H9 (cell line): ENCODE measurements at regions not wholly inside any gene's neighbourhood (a gene's known extent, or its start where the extent isn't known, plus 50 kb on each side); places are given as distances from the start of the nearest gene placed in this dataset.

Source experiments
- DNase-seq: peaks from one replicate; pipeline ENCODE4 v3.0.0-alpha.2; 2017
- H2AFZ ChIP-seq: one replicate; pipeline ENCODE4 v1.6.1; 2013; ENCODE audit warnings: mild to moderate bottlenecking, low read length, control low read depth, moderate library complexity
- H2AK5ac ChIP-seq: 2 replicates; pipeline ENCODE4 v1.6.1; 2013; ENCODE audit warnings: low read length, control low read depth, mixed read lengths; ENCODE audit not compliant: insufficient read length
- H2BK120ac ChIP-seq: one replicate; pipeline ENCODE4 v1.6.1; 2013; ENCODE audit warnings: low read depth, mild to moderate bottlenecking, low read length, control low read depth, inconsistent platforms; ENCODE audit not compliant: poor library complexity, severe bottlenecking
- H2BK12ac ChIP-seq: 2 replicates; pipeline ENCODE4 v1.6.1; 2013; ENCODE audit warnings: low read length, control low read depth, mixed read lengths, low read depth; ENCODE audit not compliant: insufficient read length
- H2BK15ac ChIP-seq: 2 replicates; pipeline ENCODE4 v1.6.1; 2013; ENCODE audit warnings: low read depth, low read length, control low read depth
- H2BK20ac ChIP-seq: one replicate; pipeline ENCODE4 v1.6.1; 2013; ENCODE audit warnings: low read depth, mild to moderate bottlenecking, low read length, control low read depth, inconsistent platforms; ENCODE audit not compliant: poor library complexity, severe bottlenecking
- H2BK5ac ChIP-seq: 2 replicates; pipeline ENCODE4 v1.6.1; 2013; ENCODE audit warnings: low read length, control low read depth, mixed read lengths; ENCODE audit not compliant: insufficient read length
- H3K14ac ChIP-seq: 2 replicates; pipeline ENCODE4 v1.6.1; 2013; ENCODE audit warnings: low read length, control low read depth; ENCODE audit not compliant: insufficient read depth
- H3K18ac ChIP-seq: 2 replicates; pipeline ENCODE4 v1.6.1; 2013; ENCODE audit warnings: low read depth, mild to moderate bottlenecking, mixed read lengths, low read length, control low read depth; ENCODE audit not compliant: insufficient read length
- H3K23ac ChIP-seq: 2 replicates; pipeline ENCODE4 v1.6.1; 2013; ENCODE audit warnings: low read length, control low read depth, mixed read lengths, low read depth; ENCODE audit not compliant: insufficient read length
- H3K23me2 ChIP-seq: 2 replicates; pipeline ENCODE4 v1.6.1; 2013; ENCODE audit warnings: low read depth, mild to moderate bottlenecking, mixed read lengths, low read length, control low read depth; ENCODE audit not compliant: insufficient read length, poor library complexity, severe bottlenecking
- H3K27ac ChIP-seq: 2 replicates; pipeline ENCODE4 v1.5.1; 2013; ENCODE audit warnings: low read length, control low read depth, mixed read lengths, low read depth; ENCODE audit not compliant: insufficient read length
- H3K27me3 ChIP-seq: 2 replicates; pipeline ENCODE4 v1.6.1; 2013; ENCODE audit warnings: low read length, control low read depth, inconsistent platforms; ENCODE audit not compliant: insufficient read depth
- H3K4ac ChIP-seq: 2 replicates; pipeline ENCODE4 v1.6.1; 2013; ENCODE audit warnings: low read depth, mild to moderate bottlenecking, control low read depth, inconsistent platforms, low read length, moderate library complexity
- H3K4me1 ChIP-seq: 2 replicates; pipeline ENCODE4 v1.6.1; 2013; ENCODE audit warnings: low read length, control low read depth, inconsistent platforms; ENCODE audit not compliant: insufficient read depth
- H3K4me2 ChIP-seq: 2 replicates; pipeline ENCODE4 v1.6.1; 2013; ENCODE audit warnings: low read length, control low read depth, mixed read lengths; ENCODE audit not compliant: insufficient read length, insufficient read depth
- H3K56ac ChIP-seq: 2 replicates; pipeline ENCODE4 v1.6.1; 2013; ENCODE audit warnings: low read depth, mild to moderate bottlenecking, mixed read lengths, low read length, control low read depth; ENCODE audit not compliant: insufficient read length
- H3K79me1 ChIP-seq: 2 replicates; pipeline ENCODE4 v1.6.1; 2013; ENCODE audit warnings: low read depth, mild to moderate bottlenecking, moderate library complexity, low read length, control low read depth, inconsistent platforms; ENCODE audit not compliant: insufficient read depth, poor library complexity, severe bottlenecking
- H3K79me2 ChIP-seq: 2 replicates; pipeline ENCODE4 v1.6.1; 2013; ENCODE audit warnings: low read length, control low read depth, inconsistent platforms; ENCODE audit not compliant: insufficient read depth
- H3K9ac ChIP-seq: 2 replicates; pipeline ENCODE4 v1.6.1; 2013; ENCODE audit warnings: low read length, control low read depth, mixed read lengths; ENCODE audit not compliant: insufficient read length; ENCODE audit errors: extremely low read depth
- H3K9me3 ChIP-seq: one replicate; pipeline ENCODE4 v1.6.1; 2013; ENCODE audit warnings: low read depth, low read length, inconsistent platforms; ENCODE audit not compliant: control insufficient read depth
- H3T11ph ChIP-seq: one replicate; pipeline ENCODE4 v1.6.1; 2013; ENCODE audit warnings: mild to moderate bottlenecking, low read length, control low read depth, inconsistent platforms
- H4K20me1 ChIP-seq: one replicate; pipeline ENCODE4 v1.6.1; 2013; ENCODE audit not compliant: control insufficient read depth, insufficient read length, insufficient read depth
- H4K5ac ChIP-seq: 2 replicates; pipeline ENCODE4 v1.6.1; 2013; ENCODE audit warnings: low read depth, mild to moderate bottlenecking, mixed read lengths, low read length, control low read depth; ENCODE audit not compliant: insufficient read length
- H4K8ac ChIP-seq: replicated peaks from 2 replicates; pipeline ENCODE4 v1.6.1; 2013; ENCODE audit warnings: low read length, control low read depth, mixed read lengths, low read depth; ENCODE audit not compliant: insufficient read length
- H4K91ac ChIP-seq: 2 replicates; pipeline ENCODE4 v1.6.1; 2013; ENCODE audit warnings: low read depth, mild to moderate bottlenecking, moderate library complexity, mixed read lengths, low read length, control low read depth; ENCODE audit not compliant: insufficient read length
- H3K27ac Mint-ChIP-seq, 3 experiments: 2 replicates in 2 of 3; 3 replicates in 1 of 3; pipeline ENCODE4 v1.8.0; 2020 to 2021; ENCODE audit warnings: mixed read lengths in 3 of 3, mild to moderate bottlenecking in 1 of 3, moderate library complexity in 1 of 3
- H3K27me3 Mint-ChIP-seq: 2 replicates; pipeline ENCODE4 v1.8.0; 2021; ENCODE audit warnings: low read depth, mild to moderate bottlenecking, moderate library complexity, mixed read lengths
- H3K36me3 Mint-ChIP-seq, 3 experiments: 2 replicates in 2 of 3; 3 replicates in 1 of 3; pipeline ENCODE4 v1.8.0; 2020 to 2021; ENCODE audit warnings: low read depth in 3 of 3, mixed read lengths in 3 of 3; ENCODE audit not compliant: insufficient read depth in 1 of 3
- H3K4me1 Mint-ChIP-seq, 2 experiments: 2 replicates each; pipeline ENCODE4 v1.8.0; 2020; ENCODE audit warnings: mixed read lengths in 2 of 2
- H3K4me3 Mint-ChIP-seq, 2 experiments: 2 replicates in 1 of 2; 3 replicates in 1 of 2; pipeline ENCODE4 v1.8.0; 2020 to 2021; ENCODE audit warnings: mild to moderate bottlenecking in 2 of 2, mixed read lengths in 2 of 2, moderate library complexity in 1 of 2
- H3K9me3 Mint-ChIP-seq, 2 experiments: 2 replicates in 1 of 2; 3 replicates in 1 of 2; pipeline ENCODE4 v1.8.0; 2020; ENCODE audit warnings: mild to moderate bottlenecking in 2 of 2, mixed read lengths in 2 of 2, moderate library complexity in 1 of 2
- CTCF ChIP-seq: fragments of 200-600 bp; sonication (generic); conservative IDR thresholded peaks from 3 replicates; pipeline ENCODE4 v1.8.0; 2021; ENCODE audit warnings: antibody characterized with exemption, mild to moderate bottlenecking
- WGBS: extraction: QIAGEN DNeasy Blood & Tissue Kit; methylation state at CpG from one replicate; pipeline ENCODE4 v1.1.7; 2013; ENCODE audit warnings: missing lambda C conversion rate, low lambda C conversion rate, mixed read lengths; ENCODE audit not compliant: insufficient read length; ENCODE audit errors: extremely low coverage; 5-methylcytosine and 5-hydroxymethylcytosine counted together

- no peak overlapping the region for H3K27ac Mint-ChIP-seq
- H3K4ac ChIP-seq = no peak overlapping the region
- H3K9me3 Mint-ChIP-seq = no peaks in the 10 kb centered on the region; a peak in 1 of 5 replicates
- no peak overlapping the region for H2BK5ac ChIP-seq
- no peak for TF ChIP-seq CTCF
- peaks cover 15 to 20% of the 10 kb centered on the region in 2 experiments for H3K4me1 Mint-ChIP-seq
- H4K5ac ChIP-seq = no peak overlapping the region
- no peak overlapping the region for H2BK15ac ChIP-seq
- H3K4me2 ChIP-seq = no peak overlapping the region
- H3K23ac ChIP-seq = no peak overlapping the region
- no peak overlapping the region for H2BK12ac ChIP-seq
- H3K27ac ChIP-seq = no peak overlapping the region
- no peak overlapping the region for H3K18ac ChIP-seq
- H2AK5ac ChIP-seq = no peak overlapping the region
- H3K27me3 Mint-ChIP-seq = peaks cover 13% of the 10 kb centered on the region
- H3K27me3 ChIP-seq = no peaks in the 10 kb centered on the region
- H3K4me3 Mint-ChIP-seq = no peak overlapping the region
- H3K79me2 ChIP-seq = no peaks in the 10 kb centered on the region
- H3K9ac ChIP-seq = no peak overlapping the region
- H3K56ac ChIP-seq = no peak overlapping the region
- H3K14ac ChIP-seq = no peak overlapping the region
- H3K36me3 Mint-ChIP-seq = no peaks in the 10 kb centered on the region
- H4K91ac ChIP-seq = no peak overlapping the region
- DNase-seq = peak; percentile 15
- H3K23me2 ChIP-seq = no peaks in the 10 kb centered on the region
- H2BK120ac ChIP-seq = no peak overlapping the region
- H4K8ac ChIP-seq = no peak overlapping the region
- H4K20me1 ChIP-seq = no peaks in the 10 kb centered on the region
- WGBS = no CpG with 5 or more reads among the region's 10 CpGs
- no peak overlapping the region for H3T11ph ChIP-seq
- H3K4me1 ChIP-seq = no peaks in the 10 kb centered on the region; the same call in 1 of the 2 replicates
- no peaks in the 10 kb centered on the region for H3K79me1 ChIP-seq
- H3K9me3 ChIP-seq = no peaks in the 10 kb centered on the region
- no peak overlapping the region for H2AFZ ChIP-seq
- H2BK20ac ChIP-seq = no peak overlapping the region
These were observed 91.0 kb upstream of the SHISAL1 start for GRCh38 chr22:44403602-44404329.
